ENCODE measurements at regions not wholly inside any gene's neighbourhood (a gene's known extent, or its start where the extent isn't known, plus 50 kb on each side); places are given as distances from the start of the nearest gene placed in this dataset.

DNA sequence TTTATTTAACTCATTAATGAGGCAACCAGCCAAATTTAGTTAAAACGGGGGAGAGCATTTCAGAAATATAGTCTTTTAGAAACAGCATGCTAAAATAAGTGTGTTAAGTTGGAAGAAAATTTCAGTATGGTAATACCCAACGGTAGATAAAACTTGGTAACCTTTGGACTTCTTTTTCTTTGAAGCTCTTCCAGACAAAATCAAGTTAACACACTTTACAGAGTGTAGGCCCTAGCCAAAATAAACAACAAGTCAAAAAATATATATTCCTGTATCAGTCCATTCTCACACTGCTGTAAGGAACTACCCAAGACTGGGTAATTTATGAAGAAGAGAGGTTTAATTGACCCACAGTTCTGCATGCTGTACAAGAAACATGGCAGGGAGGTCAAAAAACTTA lies 279.6 kb downstream of the HIVEP2 start:
- no peak for TF ChIP-seq SMC3 (IDR thresholded peaks at IDR 0.05; ENCODE audit: low read depth, low read length)
- no peak for TF ChIP-seq RAD21 (IDR thresholded peaks at IDR 0.05; ENCODE audit: low read length)
- TF ChIP-seq, protein P1, sequence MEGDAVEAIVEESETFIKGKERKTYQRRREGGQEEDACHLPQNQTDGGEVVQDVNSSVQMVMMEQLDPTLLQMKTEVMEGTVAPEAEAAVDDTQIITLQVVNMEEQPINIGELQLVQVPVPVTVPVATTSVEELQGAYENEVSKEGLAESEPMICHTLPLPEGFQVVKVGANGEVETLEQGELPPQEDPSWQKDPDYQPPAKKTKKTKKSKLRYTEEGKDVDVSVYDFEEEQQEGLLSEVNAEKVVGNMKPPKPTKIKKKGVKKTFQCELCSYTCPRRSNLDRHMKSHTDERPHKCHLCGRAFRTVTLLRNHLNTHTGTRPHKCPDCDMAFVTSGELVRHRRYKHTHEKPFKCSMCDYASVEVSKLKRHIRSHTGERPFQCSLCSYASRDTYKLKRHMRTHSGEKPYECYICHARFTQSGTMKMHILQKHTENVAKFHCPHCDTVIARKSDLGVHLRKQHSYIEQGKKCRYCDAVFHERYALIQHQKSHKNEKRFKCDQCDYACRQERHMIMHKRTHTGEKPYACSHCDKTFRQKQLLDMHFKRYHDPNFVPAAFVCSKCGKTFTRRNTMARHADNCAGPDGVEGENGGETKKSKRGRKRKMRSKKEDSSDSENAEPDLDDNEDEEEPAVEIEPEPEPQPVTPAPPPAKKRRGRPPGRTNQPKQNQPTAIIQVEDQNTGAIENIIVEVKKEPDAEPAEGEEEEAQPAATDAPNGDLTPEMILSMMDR (IDR thresholded peaks at IDR 0.05) = no peak
- TF ChIP-seq MEF2A (IDR thresholded peaks at IDR 0.05; ENCODE audit: borderline replicate concordance, low read depth) = no peak
- TF ChIP-seq MXI1 (IDR thresholded peaks at IDR 0.05; ENCODE audit: low read depth, low read length) = no peak
- TF ChIP-seq, protein P2, sequence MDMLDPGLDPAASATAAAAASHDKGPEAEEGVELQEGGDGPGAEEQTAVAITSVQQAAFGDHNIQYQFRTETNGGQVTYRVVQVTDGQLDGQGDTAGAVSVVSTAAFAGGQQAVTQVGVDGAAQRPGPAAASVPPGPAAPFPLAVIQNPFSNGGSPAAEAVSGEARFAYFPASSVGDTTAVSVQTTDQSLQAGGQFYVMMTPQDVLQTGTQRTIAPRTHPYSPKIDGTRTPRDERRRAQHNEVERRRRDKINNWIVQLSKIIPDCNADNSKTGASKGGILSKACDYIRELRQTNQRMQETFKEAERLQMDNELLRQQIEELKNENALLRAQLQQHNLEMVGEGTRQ (IDR thresholded peaks at IDR 0.05; ENCODE audit: borderline replicate concordance, low read depth, low read length) = no peak
- TF ChIP-seq RCOR1 (IDR thresholded peaks at IDR 0.05; ENCODE audit: low read length) = no peak
- no peak for TF ChIP-seq EZH2phosphoT487 (IDR thresholded peaks at IDR 0.05; ENCODE audit: borderline replicate concordance, low read depth)
- no peak for TF ChIP-seq ELF1 (IDR thresholded peaks at IDR 0.05)
- TF ChIP-seq, protein P3, sequence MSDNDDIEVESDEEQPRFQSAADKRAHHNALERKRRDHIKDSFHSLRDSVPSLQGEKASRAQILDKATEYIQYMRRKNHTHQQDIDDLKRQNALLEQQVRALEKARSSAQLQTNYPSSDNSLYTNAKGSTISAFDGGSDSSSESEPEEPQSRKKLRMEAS (IDR thresholded peaks at IDR 0.05; ENCODE audit: low read depth) = no peak
- TF ChIP-seq EP300 (IDR thresholded peaks at IDR 0.05; ENCODE audit: borderline replicate concordance in 1 of 2, low read depth in 1 of 2, low read length in 1 of 2) = no peak
- no peak for TF ChIP-seq NRF1 (IDR thresholded peaks at IDR 0.05; ENCODE audit: low read depth, low read length)
- no peak for TF ChIP-seq CHD2 (IDR thresholded peaks at IDR 0.05; ENCODE audit: low read length, partially characterized antibody)
- no peak for TF ChIP-seq POLR2AphosphoS5 (IDR thresholded peaks at IDR 0.05; ENCODE audit: low read depth, low read length)

Data from SK-N-SH (cell line).